Testis (tissue), 2 donors: ENCODE measurements at regions not wholly inside any gene's neighbourhood (a gene's known extent, or its start where the extent isn't known, plus 50 kb on each side); places are given as distances from the start of the nearest gene placed in this dataset.

Experiments
- POLR2A ChIP-seq: fragments of 450-650 bp; IDR thresholded peaks from one replicate; pipeline ENCODE4 v1.6.1; 2017; ENCODE audit warnings: antibody characterized with exemption, mild to moderate bottlenecking, moderate library complexity
- TF ChIP-seq, protein P1 (sequence below), 3 experiments: fragments of 450-650 bp in 2 of 3; fragments of 200-600 bp in 1 of 3; sonication (generic) in 1 of 3; IDR thresholded peaks; one replicate each; pipeline ENCODE4 v1.5.1; 2016 to 2019; ENCODE audit warnings: antibody characterized with exemption in 3 of 3, mild to moderate bottlenecking in 2 of 3, moderate library complexity in 1 of 3

DNA sequence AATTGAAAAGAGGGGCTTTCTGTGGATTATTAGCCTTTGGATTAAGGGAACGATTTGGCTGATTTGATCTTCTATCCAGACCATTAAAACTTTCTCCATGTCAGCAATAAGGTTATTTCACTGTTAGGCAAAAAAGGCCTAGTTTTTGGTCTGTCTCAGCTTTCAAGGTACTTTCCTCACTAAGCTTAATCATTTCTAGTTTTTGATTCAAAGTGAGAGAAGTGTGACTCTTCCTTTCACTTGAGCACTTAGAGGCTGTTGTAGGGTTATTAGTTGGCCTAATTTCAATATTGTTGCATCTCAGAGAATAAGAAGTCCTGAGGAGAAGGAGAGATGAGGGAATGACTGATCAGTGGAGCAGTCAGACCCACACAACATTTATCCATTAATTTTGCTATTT, 596.0 kb upstream of the TPK1 start:
- TF ChIP-seq, protein P1, sequence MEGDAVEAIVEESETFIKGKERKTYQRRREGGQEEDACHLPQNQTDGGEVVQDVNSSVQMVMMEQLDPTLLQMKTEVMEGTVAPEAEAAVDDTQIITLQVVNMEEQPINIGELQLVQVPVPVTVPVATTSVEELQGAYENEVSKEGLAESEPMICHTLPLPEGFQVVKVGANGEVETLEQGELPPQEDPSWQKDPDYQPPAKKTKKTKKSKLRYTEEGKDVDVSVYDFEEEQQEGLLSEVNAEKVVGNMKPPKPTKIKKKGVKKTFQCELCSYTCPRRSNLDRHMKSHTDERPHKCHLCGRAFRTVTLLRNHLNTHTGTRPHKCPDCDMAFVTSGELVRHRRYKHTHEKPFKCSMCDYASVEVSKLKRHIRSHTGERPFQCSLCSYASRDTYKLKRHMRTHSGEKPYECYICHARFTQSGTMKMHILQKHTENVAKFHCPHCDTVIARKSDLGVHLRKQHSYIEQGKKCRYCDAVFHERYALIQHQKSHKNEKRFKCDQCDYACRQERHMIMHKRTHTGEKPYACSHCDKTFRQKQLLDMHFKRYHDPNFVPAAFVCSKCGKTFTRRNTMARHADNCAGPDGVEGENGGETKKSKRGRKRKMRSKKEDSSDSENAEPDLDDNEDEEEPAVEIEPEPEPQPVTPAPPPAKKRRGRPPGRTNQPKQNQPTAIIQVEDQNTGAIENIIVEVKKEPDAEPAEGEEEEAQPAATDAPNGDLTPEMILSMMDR (IDR thresholded peaks at IDR 0.05): no peak
- TF ChIP-seq POLR2A: no peak
